ENCODE measurements at regions not wholly inside any gene's neighbourhood (a gene's known extent, or its start where the extent isn't known, plus 50 kb on each side); places are given as distances from the start of the nearest gene placed in this dataset.

DNA sequence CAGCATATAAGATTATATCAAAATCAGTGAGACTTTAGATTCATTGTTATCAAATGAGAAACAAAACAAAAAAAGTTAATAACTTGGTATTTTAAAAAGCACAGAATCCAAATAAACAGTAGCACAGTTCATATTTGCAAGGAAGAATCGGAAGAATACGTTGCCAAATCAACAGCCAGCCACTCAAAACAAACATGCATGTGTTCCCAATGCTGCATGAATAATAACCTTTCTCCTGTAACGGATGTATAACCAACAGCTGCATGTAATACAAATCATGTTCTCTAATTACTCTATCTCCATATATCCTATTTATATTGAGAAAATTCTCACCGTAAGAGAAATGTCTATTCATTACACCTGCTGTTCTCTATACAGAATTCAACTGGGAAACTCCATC, 98.9 kb upstream of the FOXD3 start:
- DNase-seq = no peak

DNA sequence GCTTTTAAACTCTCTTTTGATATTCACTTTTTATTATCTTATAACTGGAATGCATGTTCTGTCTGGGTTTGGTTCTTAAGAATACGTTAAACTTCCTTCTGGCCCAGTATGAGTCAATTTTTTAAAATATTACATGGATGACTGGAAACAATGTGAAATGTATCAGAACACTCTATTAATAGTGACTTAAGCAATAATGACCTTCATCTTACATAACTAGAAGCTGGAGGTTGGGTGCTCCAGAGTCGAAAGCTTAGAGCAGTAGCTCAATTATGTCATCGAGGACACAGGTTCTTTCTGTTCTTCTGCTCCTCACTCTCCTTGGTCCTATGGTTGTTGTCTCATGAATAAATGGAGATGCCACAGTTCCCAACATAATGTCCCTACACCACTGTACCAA, 91.6 kb upstream of the FOXD3 start:
- no peak for DNase-seq

DNA sequence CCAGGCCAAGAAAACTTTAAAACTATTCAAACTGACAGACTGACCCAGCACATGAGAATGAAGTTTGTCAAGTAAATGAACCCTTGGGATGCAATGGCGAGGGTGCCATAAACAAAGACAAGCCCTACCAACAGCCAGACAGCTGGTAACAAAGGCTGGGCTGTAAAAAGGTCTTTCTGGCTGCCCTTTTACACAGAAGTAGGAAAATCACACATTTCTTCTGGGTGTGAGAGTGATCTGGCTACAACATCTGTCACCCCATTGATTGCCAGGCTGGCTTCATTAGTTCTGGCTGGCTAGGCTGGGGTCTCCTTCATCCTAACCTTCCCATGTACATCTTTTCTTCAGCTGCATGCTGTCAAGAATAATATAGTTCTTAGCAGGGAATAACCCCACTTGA, 83.6 kb upstream of the FOXD3 start:
- DNase-seq = no peak

DNA sequence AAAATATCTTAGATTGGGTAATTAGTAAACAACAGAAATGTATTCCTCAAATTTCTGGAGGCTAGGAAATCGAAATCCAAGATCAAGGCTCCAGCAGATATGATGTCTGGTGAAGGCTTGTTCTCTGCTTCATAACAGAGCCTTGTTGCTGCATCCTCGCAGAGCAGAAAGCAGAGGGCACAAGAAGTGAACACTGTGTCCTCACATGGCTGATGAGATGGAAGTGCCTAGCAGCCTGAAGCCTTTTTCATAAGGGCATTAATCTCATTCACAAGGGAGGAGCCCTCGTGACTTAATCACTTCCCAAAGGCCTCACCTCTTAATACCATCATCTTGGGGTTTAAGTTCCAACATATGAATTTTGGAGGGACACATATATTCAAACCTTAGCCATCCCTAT, 77.2 kb upstream of the FOXD3 start:
- no peak for DNase-seq

DNA sequence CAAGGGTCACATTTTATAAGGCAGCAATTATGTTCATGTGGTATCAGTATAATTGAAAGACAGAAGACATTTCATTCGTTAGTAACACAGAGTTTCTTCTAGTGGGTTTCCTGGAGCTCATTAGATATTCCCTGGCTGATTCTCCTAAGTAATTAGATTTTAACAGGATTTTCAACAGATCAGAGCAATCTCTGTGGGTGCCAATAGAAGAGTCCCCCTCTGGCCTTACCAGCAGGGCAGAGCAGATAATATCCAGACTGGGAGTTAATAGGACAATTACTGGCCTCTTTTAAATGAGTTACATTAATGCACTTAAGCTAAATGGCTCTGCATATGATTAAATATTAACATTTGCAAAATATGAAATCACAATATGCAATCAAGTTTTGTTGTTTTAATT, 74.2 kb upstream of the FOXD3 start:
- DNase-seq = no peak

DNA sequence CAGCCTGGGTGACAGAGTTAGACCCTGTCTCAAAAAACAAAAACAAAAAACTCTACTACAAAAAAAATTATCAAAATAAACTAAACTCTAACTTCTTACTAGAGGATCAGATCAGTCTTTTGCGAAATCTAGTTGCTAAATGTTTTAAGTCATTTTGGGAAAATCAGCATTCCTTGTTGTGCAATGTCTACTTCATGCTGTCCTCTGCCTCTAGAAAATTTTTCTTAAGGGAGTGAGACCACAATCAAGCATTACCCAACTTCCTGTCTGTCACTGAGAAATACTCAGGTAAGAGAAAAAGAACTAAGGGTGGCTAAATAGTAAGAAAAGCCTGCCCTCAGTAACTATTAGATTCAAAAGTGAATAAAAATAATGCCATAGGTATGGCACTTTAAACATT, 67.2 kb upstream of the FOXD3 start:
- no peak for DNase-seq

DNA sequence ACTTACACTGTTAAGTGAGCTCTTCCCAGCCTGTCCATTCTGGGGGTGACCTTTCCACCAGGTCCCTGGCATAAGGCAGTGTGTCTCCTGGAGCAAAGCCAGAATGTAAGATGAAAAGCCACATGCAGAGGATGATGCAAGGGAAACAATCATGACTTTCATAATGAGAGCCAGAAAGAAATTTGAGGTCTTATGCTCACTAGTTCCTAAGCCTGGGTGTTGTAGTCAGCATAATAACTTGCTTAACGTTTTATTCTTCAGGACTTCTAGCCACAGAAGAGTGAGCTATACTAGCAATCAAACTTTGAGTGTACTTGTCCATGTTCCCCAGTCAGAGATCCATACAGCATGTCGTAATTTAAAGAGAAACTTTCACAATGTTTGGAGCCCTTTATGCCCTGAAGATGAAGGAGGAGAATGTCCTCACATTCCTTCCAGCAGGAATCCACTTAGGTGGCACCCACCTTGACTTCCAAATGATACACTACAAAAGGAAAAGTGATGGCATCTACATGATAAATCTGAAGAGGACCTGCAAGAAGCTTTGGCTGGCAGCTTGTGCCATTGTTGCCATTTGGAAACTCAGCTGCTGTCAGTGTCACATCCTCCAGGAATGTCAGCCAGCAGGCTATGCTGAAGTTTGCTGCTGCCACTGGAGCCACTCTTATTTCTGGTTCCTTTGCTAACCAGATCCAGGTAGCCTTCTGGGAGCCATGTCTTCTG, 60.5 kb upstream of the FOXD3 start:
- DNase-seq = no peak

DNA sequence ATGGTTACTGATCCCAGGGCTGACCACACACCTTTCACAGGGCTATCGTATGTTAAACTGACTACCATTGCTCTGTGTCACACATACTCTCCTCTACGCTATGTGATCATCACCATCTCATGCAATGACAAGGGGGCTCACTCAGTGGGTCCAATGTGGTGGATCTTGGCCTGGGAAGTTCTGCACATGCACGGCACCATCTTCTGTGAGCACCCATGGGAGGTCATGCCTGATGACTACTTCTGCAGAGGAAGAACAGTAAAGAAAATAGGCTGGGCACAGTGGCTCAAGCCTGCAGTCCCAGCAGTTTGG, 60.0 kb upstream of the FOXD3 start:
- DNase-seq = no peak

DNA sequence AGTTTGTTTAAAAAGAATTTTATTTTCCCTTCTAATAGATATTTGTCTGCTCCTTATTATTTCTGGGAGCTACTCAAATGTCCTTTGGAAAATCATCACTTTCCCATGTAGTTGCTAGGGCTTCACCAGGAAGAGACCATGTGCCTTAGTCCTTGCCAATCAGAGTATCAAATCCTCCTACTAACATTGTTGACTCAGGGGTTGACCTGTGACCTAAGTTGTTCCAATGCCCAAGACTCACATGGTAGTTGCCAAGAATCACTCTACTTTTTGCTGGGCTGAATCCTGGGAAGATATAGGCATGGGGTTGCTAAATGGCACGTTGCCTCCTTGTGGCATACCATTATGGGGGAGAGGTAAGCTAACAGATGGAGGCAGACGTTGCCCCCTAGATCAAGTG, 58.2 kb upstream of the FOXD3 start:
- DNase-seq = no peak

DNA sequence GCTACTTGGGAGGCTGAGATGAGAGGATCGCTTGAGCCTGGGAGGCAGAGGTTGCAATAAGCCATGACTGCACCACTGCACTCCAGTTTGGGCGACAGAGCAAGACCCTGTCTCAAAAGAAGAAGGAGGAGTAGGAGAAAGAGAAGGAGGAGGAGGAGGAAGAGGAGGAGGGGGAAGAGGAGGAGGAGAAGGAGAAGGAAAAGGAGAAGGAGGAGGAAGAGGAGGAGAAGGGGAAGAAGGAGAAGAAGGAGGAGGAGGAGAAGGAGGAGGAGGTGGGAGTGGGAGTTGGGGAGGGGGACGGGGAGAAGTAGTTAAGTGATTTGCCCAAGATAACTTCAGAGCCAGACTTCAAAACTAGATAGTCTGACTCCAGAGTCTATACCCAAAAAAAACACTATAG, 55.5 kb upstream of the FOXD3 start:
- no peak for DNase-seq

DNA sequence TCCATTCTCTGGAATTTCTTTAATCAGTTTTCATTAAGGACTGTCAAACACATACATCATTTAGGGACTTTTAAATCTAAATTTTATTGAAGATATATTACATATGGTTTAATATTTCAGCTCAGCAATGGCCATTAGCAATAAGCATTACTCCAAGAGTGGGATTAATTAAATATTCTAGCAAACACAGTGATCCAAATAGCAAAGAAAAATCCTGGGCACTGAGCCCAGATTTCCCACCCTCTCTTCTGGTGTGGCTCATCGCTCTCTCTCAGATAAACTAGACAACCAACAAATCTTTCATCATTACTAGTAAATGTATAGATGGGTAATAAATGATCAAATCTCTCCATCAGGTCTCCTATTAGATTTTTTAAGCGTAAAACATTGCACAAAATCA, 53.5 kb upstream of the FOXD3 start:
- no peak for DNase-seq

DNA sequence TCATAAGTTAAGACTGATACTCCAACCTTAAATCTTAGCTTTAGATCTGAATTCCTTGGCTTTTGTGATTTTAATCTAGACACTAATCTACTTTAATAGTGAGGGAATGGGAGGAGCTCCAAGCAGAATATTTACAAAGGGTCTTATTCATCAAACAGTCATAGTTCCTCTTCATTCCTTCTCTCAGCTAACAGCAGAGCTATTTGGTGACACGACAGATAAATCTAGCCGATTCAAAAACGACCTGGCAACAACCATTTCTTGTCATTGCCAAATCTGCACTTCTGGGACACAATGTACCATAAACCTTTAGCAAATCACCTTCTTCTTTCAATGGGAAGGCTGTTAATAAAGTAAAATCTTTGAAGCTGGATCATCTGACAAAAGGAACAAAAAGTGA, 52.8 kb upstream of the FOXD3 start:
- DNase-seq = no peak
